ENCODE measurements at regions not wholly inside any gene's neighbourhood (a gene's known extent, or its start where the extent isn't known, plus 50 kb on each side); places are given as distances from the start of the nearest gene placed in this dataset.

GRCh38 chr11:32312206-32312817, 123.0 kb downstream of the WT1 start:
- Mint-ChIP-seq H3K27me3 (peaks cover 10% of the 10 kb centered on the region), H3K4me3 (no peak overlapping the region), H3K36me3 (no peaks in the 10 kb centered on the region)

DNA sequence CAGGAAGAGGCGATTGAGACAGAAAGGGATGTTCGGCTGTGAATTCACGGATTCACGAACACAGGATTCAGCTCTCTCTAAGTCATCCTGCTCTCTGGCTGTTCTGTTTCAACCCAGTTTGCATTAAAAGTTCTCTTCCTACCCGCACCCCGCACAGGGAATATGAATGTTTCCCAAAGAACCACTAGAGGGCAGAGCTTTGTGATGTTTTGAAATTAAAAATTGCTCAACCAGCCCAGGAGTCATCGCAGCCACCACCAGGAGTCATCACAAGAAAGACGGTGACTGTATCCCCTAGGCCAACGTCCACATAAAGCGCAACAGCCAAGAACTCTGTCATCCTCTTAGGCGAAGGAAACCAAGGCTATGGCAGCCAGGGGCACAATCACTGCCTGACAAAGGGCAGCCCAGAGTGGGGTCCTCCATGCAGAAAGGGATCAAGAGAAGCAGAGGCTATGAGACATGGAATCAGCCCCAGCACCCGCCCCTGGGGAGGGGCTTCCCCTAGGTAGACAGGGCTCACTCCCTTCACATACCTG, 122.4 kb downstream of the WT1 start:
- no peak overlapping the region for H3K4me3 Mint-ChIP-seq
- DNase-seq, result peak; percentile 22
- H3K27ac Mint-ChIP-seq, result no peak overlapping the region

More at GRCh38 chr11:32312206-32312817, 123.0 kb downstream of the WT1 start:
- H3K9me3 Mint-ChIP-seq, result no peaks in the 10 kb centered on the region
- no peak overlapping the region for H3K27ac Mint-ChIP-seq
- peaks cover 17% of the 10 kb centered on the region for H3K4me1 Mint-ChIP-seq
- no peak for DNase-seq

DNA sequence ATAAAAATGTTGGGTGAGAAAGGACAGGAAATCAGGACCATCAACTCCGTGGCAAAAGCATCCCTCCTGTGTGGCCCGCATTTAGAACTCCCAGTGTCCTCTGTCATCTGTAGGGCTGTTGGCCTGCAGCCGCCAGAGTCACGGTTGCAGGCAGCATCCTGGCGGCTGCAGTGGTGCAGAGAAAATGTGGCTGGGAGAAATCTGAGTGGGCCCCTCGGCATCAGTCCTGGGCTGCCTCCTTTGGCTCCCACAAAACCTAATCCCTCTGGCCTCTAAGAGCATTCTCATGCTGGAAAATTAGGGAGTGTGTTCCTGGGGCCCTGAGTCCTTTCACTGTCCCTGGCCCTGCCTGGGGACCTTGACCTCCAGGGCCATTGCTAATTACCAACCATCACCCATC, 121.9 kb downstream of the WT1 start:
- H3K4me1 Mint-ChIP-seq, result peaks cover 25% of the 10 kb centered on the region
- no peak overlapping the region for H3K4me3 Mint-ChIP-seq
- no peak for DNase-seq
- H3K36me3 Mint-ChIP-seq, result no peaks in the 10 kb centered on the region
- no peak overlapping the region for H3K27ac Mint-ChIP-seq
- peaks cover 10% of the 10 kb centered on the region for H3K27me3 Mint-ChIP-seq
- H3K9me3 Mint-ChIP-seq, result no peaks in the 10 kb centered on the region

More for the DNA sequence above, 122.4 kb downstream of the WT1 start:
- peaks cover 22% of the 10 kb centered on the region for H3K4me1 Mint-ChIP-seq
- H3K27me3 Mint-ChIP-seq, result peaks cover 10% of the 10 kb centered on the region
- H3K9me3 Mint-ChIP-seq, result no peaks in the 10 kb centered on the region
- no peaks in the 10 kb centered on the region for H3K36me3 Mint-ChIP-seq

GRCh38 chr11:32315121-32315520, 120.2 kb downstream of the WT1 start:
- H3K4me1 Mint-ChIP-seq, result peaks cover 25% of the 10 kb centered on the region
- H3K27ac Mint-ChIP-seq, result no peak overlapping the region
- no peaks in the 10 kb centered on the region for H3K9me3 Mint-ChIP-seq
- H3K4me3 Mint-ChIP-seq, result no peak overlapping the region
- H3K27me3 Mint-ChIP-seq, result peaks cover 10% of the 10 kb centered on the region
- no peak for DNase-seq
- no peaks in the 10 kb centered on the region for H3K36me3 Mint-ChIP-seq

- H3K4me1 Mint-ChIP-seq, result peaks cover 25% of the 10 kb centered on the region
- no peak for DNase-seq
Measured at GRCh38 chr11:32316232-32316631, 119.1 kb downstream of the WT1 start.

GRCh38 chr11:32316858-32317642, 118.3 kb downstream of the WT1 start:
- Mint-ChIP-seq H3K4me1 (peaks cover 25% of the 10 kb centered on the region), H3K9me3 (no peaks in the 10 kb centered on the region), H3K36me3 (no peaks in the 10 kb centered on the region), H3K27me3 (peaks cover 12% of the 10 kb centered on the region), H3K4me3 (no peak overlapping the region), H3K27ac (peak overlapping the region; percentile 7)
- no peak for DNase-seq

More at GRCh38 chr11:32316232-32316631, 119.1 kb downstream of the WT1 start:
- no peaks in the 10 kb centered on the region for H3K36me3 Mint-ChIP-seq
- H3K4me3 Mint-ChIP-seq, result no peak overlapping the region
- peaks cover 13% of the 10 kb centered on the region for H3K27me3 Mint-ChIP-seq
- H3K9me3 Mint-ChIP-seq, result no peaks in the 10 kb centered on the region
- no peak overlapping the region for H3K27ac Mint-ChIP-seq

- Mint-ChIP-seq H3K4me1 (peaks cover 22% of the 10 kb centered on the region), H3K27me3 (peaks cover 11% of the 10 kb centered on the region), H3K4me3 (no peak overlapping the region), H3K9me3 (no peaks in the 10 kb centered on the region), H3K27ac (no peak overlapping the region), H3K36me3 (no peaks in the 10 kb centered on the region)
- DNase-seq, result no peak
Measured at GRCh38 chr11:32317643-32318042, 117.7 kb downstream of the WT1 start.

DNA sequence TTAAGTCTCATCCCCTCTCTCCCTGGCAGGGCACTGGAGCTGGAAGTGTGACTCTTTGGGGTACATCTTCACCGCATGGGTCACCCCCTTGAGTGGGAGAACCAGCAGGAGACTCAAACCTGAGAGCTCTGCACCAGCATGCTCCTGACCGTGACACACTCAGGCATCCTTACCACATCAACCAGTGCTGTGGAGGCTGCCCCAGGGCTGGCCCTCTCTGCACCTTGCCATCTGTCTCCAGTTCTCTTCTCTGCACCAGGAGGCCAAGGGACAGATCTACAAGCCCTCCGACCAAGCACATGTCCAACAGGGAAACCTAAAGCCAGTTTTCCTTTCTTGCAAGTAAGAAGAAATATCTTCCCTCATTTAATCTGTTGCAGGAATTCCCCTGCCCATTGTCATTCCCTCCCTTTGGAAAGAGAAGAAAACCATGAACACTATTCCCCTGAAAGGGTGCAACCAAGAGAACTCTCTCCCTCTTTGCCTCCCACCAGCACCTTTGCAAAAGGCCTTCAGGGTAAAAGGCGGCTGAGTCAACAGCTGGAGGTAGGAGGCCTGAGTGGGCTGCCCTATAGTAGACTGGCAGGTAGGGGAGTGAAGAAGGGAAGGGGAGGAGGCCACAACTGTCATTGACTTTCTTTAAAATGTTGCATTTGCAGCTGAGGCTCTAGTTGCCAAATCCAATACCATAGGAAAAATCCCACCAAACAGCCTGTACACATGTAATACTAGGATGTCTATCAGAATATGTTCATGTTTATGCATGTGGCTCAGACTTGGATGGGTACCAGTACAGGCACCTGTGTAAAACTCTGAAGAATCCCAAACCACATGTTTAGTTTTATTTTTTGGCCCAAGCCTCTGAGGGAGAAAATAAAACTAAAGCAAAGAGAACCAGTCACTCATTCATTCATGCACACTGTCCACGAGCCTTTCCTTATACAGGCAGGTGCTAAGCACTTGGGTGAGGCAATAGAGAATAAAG, 117.0 kb downstream of the WT1 start:
- Mint-ChIP-seq H3K4me3 (no peak overlapping the region), H3K36me3 (no peaks in the 10 kb centered on the region), H3K4me1 (peaks cover 20% of the 10 kb centered on the region), H3K9me3 (no peaks in the 10 kb centered on the region), H3K27me3 (peaks cover 10% of the 10 kb centered on the region), H3K27ac (no peak overlapping the region)
- DNase-seq, result no peak

GRCh38 chr11:32323814-32324130, 111.6 kb downstream of the WT1 start:
- Mint-ChIP-seq H3K4me3 (no peak overlapping the region), H3K27ac (no peak overlapping the region), H3K27me3 (peaks cover 13% of the 10 kb centered on the region), H3K36me3 (no peaks in the 10 kb centered on the region), H3K4me1 (peaks cover 2% of the 10 kb centered on the region), H3K9me3 (no peaks in the 10 kb centered on the region)
- DNase-seq, result no peak

- Mint-ChIP-seq H3K27me3 (peaks cover 13% of the 10 kb centered on the region), H3K27ac (no peak overlapping the region), H3K36me3 (no peaks in the 10 kb centered on the region), H3K4me1 (peaks cover 2% of the 10 kb centered on the region), H3K4me3 (no peak overlapping the region), H3K9me3 (no peaks in the 10 kb centered on the region)
- no peak for DNase-seq
Measured at GRCh38 chr11:32325187-32325586, 110.2 kb downstream of the WT1 start.

DNA sequence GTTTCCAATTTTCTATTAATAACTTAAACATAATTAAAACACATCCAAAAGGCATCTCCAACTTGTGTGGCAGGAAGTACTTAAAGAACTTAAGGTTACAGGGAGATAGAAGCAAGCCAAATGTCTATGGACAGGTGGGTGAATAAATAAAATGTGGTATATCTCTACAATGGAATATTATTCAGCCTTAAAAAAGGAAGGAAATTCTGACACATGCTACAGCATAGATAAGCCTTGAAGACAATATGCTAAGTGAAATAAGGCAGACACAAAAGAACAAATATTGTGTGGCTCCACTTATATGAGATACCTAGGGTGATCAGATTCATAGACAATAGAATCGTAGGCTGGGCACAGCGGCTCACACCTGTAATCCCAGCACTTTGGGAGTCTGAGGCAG, 109.6 kb downstream of the WT1 start:
- Mint-ChIP-seq H3K9me3 (no peaks in the 10 kb centered on the region), H3K36me3 (no peaks in the 10 kb centered on the region), H3K4me1 (peaks cover 2% of the 10 kb centered on the region), H3K27me3 (peaks cover 16% of the 10 kb centered on the region), H3K4me3 (no peak overlapping the region), H3K27ac (no peak overlapping the region)
- no peak for DNase-seq

DNA sequence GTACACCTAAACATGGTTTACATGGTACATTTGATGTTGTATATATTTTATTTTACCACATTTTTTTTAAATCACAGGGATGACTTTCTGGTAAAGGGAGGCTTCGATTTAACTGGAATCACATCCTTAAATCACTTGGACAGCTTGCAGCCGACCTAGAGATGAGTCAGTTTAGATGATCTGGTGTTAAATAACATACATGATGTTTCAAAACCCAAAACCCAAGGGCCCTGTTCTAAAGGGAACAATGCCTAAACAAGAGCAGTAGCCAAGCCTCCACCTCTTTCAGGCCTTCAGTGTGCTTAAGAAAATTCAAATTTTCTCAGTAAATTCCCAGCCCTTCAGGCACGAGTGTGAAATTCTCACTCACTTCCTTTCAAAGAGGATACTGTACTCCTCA, 108.8 kb downstream of the WT1 start:
- H3K9me3 Mint-ChIP-seq, result no peaks in the 10 kb centered on the region
- H3K4me1 Mint-ChIP-seq, result peaks cover 2% of the 10 kb centered on the region
- no peaks in the 10 kb centered on the region for H3K36me3 Mint-ChIP-seq
- H3K27ac Mint-ChIP-seq, result no peak overlapping the region
- no peak overlapping the region for H3K4me3 Mint-ChIP-seq
- peaks cover 21% of the 10 kb centered on the region for H3K27me3 Mint-ChIP-seq
- no peak for DNase-seq

GRCh38 chr11:32328392-32328791, 106.9 kb downstream of the WT1 start:
- peaks cover 32% of the 10 kb centered on the region for H3K27me3 Mint-ChIP-seq
- H3K36me3 Mint-ChIP-seq, result no peaks in the 10 kb centered on the region
- H3K4me3 Mint-ChIP-seq, result no peak overlapping the region
- no peak for DNase-seq
- H3K4me1 Mint-ChIP-seq, result peaks cover 12% of the 10 kb centered on the region
- no peak overlapping the region for H3K27ac Mint-ChIP-seq
- no peaks in the 10 kb centered on the region for H3K9me3 Mint-ChIP-seq

DNA sequence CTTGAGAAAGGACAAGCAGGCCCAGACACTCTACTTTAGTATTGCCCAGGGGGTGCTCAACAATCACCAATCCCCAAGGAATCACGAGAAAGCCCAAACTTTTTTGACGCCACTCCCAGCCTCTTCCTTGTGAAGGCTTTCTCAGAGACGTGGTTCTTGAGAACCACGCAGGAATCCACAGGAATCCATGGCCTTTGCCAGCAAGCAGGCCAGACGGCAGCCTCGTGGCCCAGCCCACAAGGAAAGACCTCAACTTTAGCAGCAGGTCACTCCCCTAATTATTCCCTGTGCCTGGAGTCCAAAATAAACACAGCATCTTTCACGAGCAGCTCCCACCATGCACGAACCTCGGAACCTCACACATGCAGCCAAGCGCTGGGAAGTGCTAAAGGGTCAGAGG, 104.2 kb downstream of the WT1 start:
- DNase-seq, result no peak
- Mint-ChIP-seq H3K27ac (no peak overlapping the region), H3K4me1 (peaks cover 11% of the 10 kb centered on the region), H3K9me3 (peaks cover 3% of the 10 kb centered on the region), H3K36me3 (no peaks in the 10 kb centered on the region), H3K27me3 (peaks cover 56% of the 10 kb centered on the region), H3K4me3 (no peak overlapping the region)

GRCh38 chr11:32331792-32332191, 103.5 kb downstream of the WT1 start:
- no peak overlapping the region for H3K27ac Mint-ChIP-seq
- no peaks in the 10 kb centered on the region for H3K36me3 Mint-ChIP-seq
- DNase-seq, result no peak
- peaks cover 3% of the 10 kb centered on the region for H3K9me3 Mint-ChIP-seq
- no peak overlapping the region for H3K4me3 Mint-ChIP-seq
- H3K27me3 Mint-ChIP-seq, result peaks cover 58% of the 10 kb centered on the region
- peaks cover 11% of the 10 kb centered on the region for H3K4me1 Mint-ChIP-seq

Data from activated naive CD8-positive, alpha-beta T cell treated with anti-CD3 and anti-CD28 coated beads for 36 hours (primary cell).